Hematopoietic multipotent progenitor cell (in vitro differentiated cells): ENCODE measurements at regions not wholly inside any gene's neighbourhood (a gene's known extent, or its start where the extent isn't known, plus 50 kb on each side); places are given as distances from the start of the nearest gene placed in this dataset.
"Not testable (repeated sequence)": the region's sequence is repeated elsewhere in the genome, so short reads cannot be mapped to it uniquely, and the experiment has no call there.

Experiments
- DNase-seq, 3 donors: peaks; one replicate each; pipeline ENCODE4 v3.0.0-alpha.2; 2011 to 2015; ENCODE audit warnings: low read depth in 2 of 3, low spot score in 2 of 3

GRCh38 chr1:199254040-199254439 lies 615.2 kb downstream of the PTPRC start:
- not testable (repeated sequence) for DNase-seq

DNA sequence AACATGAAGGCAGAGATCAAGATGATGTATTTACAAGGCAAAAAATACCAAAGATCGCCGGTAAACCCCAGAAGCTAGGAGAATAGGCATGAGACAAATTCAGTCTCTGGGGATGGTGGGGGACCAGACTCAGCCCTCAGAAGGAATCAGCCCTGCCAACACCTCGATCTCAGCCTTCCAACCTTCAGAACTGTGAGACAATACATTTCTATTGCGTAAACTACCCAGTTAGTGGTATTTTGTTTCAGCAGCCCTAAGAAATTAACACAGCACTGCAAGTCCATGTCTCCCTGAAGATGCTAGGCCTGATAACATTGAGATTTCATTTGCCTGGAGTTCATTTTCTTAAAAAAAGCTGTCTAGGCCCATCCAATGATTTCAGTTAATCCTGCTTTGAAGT lies 622.5 kb downstream of the PTPRC start:
- no peak for DNase-seq

DNA sequence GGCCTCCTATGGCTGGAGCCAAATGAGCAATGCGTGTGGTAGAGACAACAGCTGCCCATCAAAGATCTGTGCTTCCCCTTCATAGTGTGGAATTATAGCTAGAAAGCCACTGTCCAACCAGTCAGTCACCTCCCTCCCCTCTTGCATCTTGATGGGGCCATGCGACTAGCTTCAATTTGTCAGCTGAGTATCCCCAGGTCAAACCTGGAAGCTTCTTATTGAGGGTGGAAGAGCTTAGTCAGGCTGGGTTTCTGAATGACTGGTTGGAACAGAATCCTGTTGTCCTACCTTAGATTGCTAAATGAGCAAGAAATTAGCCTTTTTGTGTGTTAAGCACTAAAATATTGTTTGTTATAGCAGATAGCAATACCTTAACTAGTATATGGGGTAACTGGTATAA lies 625.4 kb downstream of the PTPRC start:
- no peak for DNase-seq

DNA sequence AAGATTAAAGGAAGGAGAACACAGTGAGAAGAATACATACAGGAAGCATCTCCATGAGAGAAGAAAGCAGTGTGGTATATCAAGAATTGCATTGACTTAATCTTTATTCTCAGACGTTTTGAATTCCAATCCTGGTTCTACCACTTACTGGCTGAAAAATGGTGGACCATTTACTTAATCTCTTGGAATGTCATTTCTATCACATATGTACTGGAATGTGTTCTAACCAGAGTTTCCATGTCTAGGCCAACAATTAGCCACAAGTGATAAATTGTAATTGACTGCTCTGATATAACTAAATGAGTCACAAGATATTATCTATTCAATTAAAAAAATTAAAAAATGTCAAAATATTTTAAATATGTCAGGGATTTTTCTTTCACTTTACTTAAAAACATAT lies 626.1 kb downstream of the PTPRC start:
- no peak for DNase-seq

DNA sequence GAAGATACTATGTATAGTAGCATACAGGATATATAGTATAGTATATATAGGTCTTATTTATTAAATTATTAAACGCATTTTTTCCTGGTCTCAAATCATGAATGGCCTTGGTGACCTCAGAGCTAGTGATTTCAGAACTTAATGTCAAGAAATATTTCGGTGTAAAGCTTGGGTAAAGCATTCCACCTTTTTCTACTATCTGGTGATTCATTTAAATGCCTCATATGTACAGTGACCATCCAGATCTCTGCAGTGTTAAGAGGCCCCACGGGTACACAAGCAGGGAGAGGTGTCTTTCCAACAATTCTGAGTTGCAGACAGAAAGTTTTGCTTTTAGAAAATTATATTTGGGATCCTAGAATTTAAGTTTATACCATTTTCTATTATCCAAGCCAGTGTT lies 626.5 kb downstream of the PTPRC start:
- DNase-seq, result no peak

GRCh38 chr1:199269241-199269640 lies 630.4 kb downstream of the PTPRC start:
- no peak for DNase-seq

- DNase-seq, result no peak
Observed at GRCh38 chr1:199272139-199272544, 633.3 kb downstream of the PTPRC start.

DNA sequence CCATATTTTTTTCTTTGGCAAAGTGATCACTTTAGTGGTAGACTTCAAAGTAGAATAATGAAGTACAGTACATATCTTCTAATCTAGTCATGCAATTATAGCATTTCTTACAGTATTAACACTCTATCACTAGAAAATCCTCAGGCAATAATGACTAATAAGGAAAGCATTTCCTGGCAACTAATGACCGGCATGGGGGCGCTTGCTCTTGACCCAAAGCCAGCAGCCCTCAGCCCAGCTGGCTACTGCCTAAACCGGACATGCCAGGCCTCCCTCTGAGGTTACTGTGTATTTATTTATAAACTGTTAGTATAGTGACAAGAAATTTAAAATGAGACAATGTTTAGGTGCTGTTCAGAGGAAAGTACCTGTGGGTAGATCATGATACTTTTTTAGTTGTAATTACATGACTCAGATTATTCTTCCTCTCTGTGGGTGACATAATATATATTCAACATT lies 633.8 kb downstream of the PTPRC start:
- DNase-seq, result no peak

DNA sequence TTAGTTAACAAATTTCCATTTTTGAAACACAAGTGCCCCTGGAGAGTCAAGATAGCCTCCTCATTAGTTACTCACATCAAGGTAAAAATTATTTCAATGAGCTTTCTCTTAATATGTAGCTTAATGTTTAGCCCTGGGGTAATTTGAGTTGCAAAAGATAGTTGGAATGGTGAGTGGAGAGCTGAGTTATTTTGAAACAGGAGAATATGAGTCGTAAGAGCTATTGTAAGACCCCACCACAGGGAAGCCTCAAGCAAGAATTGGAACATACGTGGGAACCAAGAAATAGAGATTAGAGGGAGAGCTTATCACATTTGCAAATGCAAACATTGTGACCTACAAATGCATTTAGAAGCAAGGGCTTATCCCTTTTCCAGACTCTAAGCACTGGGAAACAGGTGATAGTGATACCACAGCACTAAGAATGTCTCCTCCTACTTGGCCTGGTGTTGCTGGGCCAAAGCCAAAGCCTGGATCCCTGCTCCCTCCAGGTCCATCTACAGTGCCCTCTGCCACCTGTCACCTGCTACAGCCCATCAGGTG lies 635.1 kb downstream of the PTPRC start:
- DNase-seq, result no peak

- peak in 1 of 3 donors; percentile 10 for DNase-seq
Observed at GRCh38 chr1:199279067-199279466, 640.2 kb downstream of the PTPRC start.

DNA sequence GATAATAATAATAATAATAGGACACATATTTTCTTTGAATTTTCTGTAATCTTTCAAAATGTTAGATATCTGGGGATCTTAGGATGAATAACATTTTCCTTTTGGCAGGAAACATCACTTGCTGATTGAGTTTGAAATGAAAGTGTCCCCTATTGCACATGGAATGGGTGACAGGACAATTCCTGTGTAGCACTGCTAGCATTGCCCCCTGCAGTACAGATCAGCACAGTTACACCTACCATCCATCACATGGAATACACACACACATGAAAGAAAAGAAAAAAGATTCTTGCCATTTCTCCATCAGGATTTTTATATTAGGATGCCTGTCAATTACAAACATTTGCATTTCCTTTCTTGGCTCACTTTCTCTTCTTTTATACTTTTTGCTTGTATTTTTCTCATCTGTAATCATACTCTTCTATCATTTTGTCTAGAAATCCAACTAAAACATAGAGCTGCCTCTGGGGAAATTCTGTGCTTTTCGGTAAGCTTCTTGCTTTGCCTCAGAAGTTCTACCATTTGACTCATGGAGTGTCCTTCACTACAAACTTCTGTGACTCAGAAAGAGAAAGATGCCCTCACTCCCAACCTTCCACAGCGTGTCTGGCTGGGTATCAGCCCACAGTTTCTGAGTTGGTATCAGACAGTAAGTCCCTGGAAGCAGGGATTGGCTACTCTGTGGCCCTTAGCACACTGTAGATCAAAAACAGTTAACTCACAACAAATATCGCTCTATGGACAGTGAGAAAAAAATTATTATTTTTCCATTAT lies 641.2 kb downstream of the PTPRC start:
- DNase-seq, result no peak

DNA sequence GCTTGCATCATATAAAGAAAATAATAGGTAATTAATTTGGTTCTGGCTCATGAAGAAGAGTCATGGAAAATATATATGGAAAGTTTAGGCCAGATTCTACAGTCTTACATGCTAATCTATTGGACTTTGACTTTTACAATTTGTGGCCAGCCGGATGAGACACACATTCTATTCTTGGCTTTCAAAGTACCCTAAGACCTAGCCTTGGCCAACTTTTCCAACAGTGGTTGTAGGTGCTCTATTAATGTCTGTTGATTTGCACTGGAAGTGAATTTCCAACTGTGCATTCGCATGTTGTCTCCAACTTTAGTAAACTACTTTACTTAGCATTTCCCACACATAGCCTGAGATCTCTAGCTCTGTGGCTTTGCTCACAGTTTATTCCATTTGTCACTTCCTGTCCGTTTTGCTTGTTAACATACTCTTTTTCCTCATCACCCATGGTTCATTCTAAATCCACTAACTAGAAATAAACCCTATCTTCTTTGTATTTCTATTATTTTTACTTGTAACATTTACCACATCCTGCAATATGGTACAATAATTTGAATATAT lies 644.0 kb downstream of the PTPRC start:
- peak in 2 of 3 donors; percentile 14 to 54 for DNase-seq

- no peak for DNase-seq
Observed at GRCh38 chr1:199283794-199284193, 645.0 kb downstream of the PTPRC start.

GRCh38 chr1:199287206-199287605 lies 648.4 kb downstream of the PTPRC start:
- no peak for DNase-seq

- peak in 1 of 3 donors; percentile 21 for DNase-seq
Observed at GRCh38 chr1:199287647-199288046, 648.8 kb downstream of the PTPRC start.

DNA sequence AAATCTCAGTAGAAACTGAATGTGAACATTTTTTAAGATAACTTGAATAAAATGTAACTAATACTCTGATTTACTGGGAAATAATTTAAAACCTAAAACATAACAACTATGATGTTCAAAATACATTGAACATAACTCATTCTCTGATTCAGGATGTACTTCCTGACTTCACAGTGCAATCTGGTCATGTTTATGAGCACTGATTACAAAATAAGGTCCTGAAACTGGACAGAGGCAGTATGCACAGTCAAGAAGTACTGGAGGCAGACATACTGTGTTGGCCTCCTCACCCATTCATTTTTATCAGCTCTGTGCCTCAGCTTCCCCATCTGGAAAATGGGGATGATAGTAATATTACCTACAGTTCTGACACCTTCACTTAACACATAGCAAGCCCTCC lies 651.3 kb downstream of the PTPRC start:
- no peak for DNase-seq

- DNase-seq, result no peak
Observed at GRCh38 chr1:199291022-199291740, 652.3 kb downstream of the PTPRC start.

DNA sequence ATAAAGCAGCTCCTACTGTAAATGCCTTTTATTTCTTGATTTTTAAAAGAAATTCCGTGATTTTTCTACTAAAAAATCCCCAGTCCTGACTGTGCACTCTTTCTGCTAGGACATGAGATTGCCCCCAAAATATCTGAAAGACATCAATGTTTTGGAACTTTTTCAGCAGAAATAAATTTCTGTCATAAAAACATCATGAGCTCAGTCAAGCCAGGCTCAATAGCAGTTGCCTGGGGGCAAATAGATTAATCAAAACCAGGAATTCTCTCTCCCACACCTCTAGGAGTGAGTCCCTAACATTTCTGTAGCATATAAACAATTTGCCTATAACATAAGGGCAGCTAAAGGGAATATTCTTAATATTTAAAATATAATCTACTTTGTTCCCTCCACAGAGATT lies 654.1 kb downstream of the PTPRC start:
- DNase-seq, result no peak

DNA sequence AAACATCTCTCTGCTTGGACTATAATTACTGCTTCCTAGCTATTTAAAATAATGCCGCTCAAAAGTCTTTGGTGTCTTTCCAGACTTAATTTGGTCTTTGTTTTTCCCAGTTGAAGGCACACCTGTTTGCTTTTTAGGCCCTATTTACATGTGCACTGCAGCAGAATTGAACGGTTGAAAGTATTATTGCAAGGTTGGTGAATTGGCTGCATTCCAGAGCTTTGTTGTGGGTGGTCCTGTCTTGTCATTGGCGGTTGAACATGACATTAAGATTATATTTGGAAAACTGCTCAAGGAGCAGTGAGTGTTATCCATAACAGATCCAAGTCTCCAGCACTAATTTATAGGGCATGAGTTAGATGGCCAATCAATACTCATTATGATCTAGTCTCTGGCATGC lies 656.3 kb downstream of the PTPRC start:
- no peak for DNase-seq

GRCh38 chr1:199297174-199297573 lies 658.3 kb downstream of the PTPRC start:
- no peak for DNase-seq

DNA sequence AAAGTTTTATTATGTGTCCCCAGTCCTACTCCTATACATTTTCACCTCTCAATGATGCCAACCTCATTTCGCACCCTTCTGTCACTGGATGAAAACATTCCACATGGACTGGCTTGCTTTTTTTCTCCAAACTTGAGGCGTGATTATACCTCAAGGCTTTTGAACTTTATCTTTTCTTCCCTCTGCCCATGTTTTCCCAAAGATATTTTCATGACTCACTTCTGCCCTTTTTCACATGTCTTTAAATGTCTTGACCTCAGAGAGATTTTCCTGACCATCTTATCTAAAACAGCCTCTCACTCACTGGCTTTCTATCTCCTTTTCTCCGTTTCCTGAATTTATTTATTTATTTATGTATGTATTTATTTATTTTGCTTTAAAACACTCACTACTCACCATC lies 659.0 kb downstream of the PTPRC start:
- DNase-seq, result no peak

DNA sequence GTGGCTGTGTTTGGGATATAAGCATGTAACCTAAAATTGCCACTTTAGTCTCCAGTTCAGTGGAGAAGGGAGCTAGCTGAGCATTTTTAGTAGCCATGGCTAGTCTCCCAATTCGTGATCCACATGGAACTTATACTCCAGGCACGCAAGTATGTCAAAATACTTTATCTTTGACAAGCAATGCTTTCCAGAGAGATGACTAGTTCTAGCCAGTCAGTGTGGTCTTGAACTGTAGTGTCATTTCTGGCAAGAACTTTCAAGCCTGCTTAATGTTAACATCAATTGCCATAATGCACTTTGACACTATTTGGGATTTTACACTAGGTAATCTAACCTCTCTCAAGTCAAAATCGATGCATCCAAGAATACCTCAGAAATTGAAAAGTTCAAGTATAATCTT lies 660.0 kb downstream of the PTPRC start:
- no peak for DNase-seq
